IMR-90 (cell line): ENCODE measurements at regions not wholly inside any gene's neighbourhood (a gene's known extent, or its start where the extent isn't known, plus 50 kb on each side); places are given as distances from the start of the nearest gene placed in this dataset.

Source experiments
- ATAC-seq: fragments of 200-7000 bp; cut with Tn5 transposase; 2 replicates; pipeline ENCODE4 v1.9.1; 2020; ENCODE audit warnings: low read depth, mild to moderate bottlenecking, moderate library complexity
- BruUV-seq: library from RNA; stranded (reverse); fragments of 400-500 nt; replicated peaks from 2 replicates; lab custom pipeline; 2021; lab: Mats Ljungman, UMichigan
- CTCF ChIA-PET: fragments of 300-600 bp; formaldehyde crosslinking; extraction: SDS; loops from one replicate; lab custom pipeline; 2021; ENCODE audit warnings: antibody characterized with exemption; lab: Yijun Ruan, JAX
- POLR2A ChIA-PET: fragments of 300-600 bp; sonication (Branson Sonifier 250); formaldehyde crosslinking; loops from one replicate; lab custom pipeline; 2022; ENCODE audit warnings: antibody characterized with exemption; ENCODE audit not compliant: unreplicated experiment; lab: Charles Lee
- DNase-seq: peaks from one replicate; pipeline ENCODE4 v3.0.0; 2013
- H2AFZ ChIP-seq: replicated peaks from 2 replicates; pipeline ENCODE3; 2013; ENCODE audit warnings: low read length, mild to moderate bottlenecking; ENCODE audit not compliant: poor library complexity
- H2AK5ac ChIP-seq: 2 replicates; pipeline ENCODE4 v1.6.1; 2013; ENCODE audit warnings: low read depth, low read length, inconsistent platforms
- H2AK9ac ChIP-seq: replicated peaks from 2 replicates; pipeline ENCODE3; 2013; ENCODE audit warnings: mild to moderate bottlenecking, low read depth, low read length, moderate library complexity; ENCODE audit not compliant: poor library complexity
- H2BK120ac ChIP-seq: 2 replicates; pipeline ENCODE4 v1.6.1; 2013; ENCODE audit warnings: low read depth, low read length, inconsistent platforms
- H2BK15ac ChIP-seq: 3 replicates; pipeline ENCODE4 v1.6.1; 2013; ENCODE audit warnings: low read depth, low read length, inconsistent platforms
- H2BK20ac ChIP-seq: 2 replicates; pipeline ENCODE4 v1.6.1; 2013; ENCODE audit warnings: low read depth, mild to moderate bottlenecking, inconsistent platforms, low read length, moderate library complexity
- H2BK5ac ChIP-seq: 2 replicates; pipeline ENCODE4 v1.6.1; 2013; ENCODE audit warnings: mild to moderate bottlenecking, low read depth, low read length, inconsistent platforms; ENCODE audit not compliant: poor library complexity, severe bottlenecking
- H3K14ac ChIP-seq: replicated peaks from 2 replicates; pipeline ENCODE4 v1.6.1; 2013; ENCODE audit warnings: low read depth, low read length, inconsistent platforms
- H3K18ac ChIP-seq: 2 replicates; pipeline ENCODE4 v1.6.1; 2013; ENCODE audit warnings: low read depth, low read length, control low read depth
- H3K23ac ChIP-seq: 2 replicates; pipeline ENCODE4 v1.6.1; 2013; ENCODE audit warnings: low read depth, low read length, inconsistent platforms
- H3K27ac ChIP-seq: 2 replicates; pipeline ENCODE4 v1.5.1; 2013; ENCODE audit warnings: mild to moderate bottlenecking, control low read depth, low read length; ENCODE audit not compliant: insufficient read depth
- H3K27me3 ChIP-seq: 2 replicates; pipeline ENCODE4 v1.6.1; 2013; ENCODE audit warnings: low read length; ENCODE audit not compliant: control insufficient read depth, insufficient read depth
- H3K36me3 ChIP-seq: 2 replicates; pipeline ENCODE4 v1.6.1; 2013; ENCODE audit warnings: low read length, mixed read lengths; ENCODE audit not compliant: control insufficient read depth, insufficient read depth
- H3K4ac ChIP-seq: 2 replicates; pipeline ENCODE4 v1.6.1; 2013; ENCODE audit warnings: low read depth, low read length, inconsistent platforms
- H3K4me1 ChIP-seq: 2 replicates; pipeline ENCODE4 v1.6.1; 2013; ENCODE audit warnings: low read length, mixed read lengths; ENCODE audit not compliant: control insufficient read depth, insufficient read depth
- H3K4me2 ChIP-seq: 2 replicates; pipeline ENCODE4 v1.6.1; 2013; ENCODE audit warnings: low read depth, mild to moderate bottlenecking, control low read depth, low read length, moderate library complexity
- H3K4me3 ChIP-seq: 2 replicates; pipeline ENCODE4 v1.5.1; 2013; ENCODE audit warnings: low read depth, mild to moderate bottlenecking, control low read depth, low read length, moderate library complexity; ENCODE audit not compliant: insufficient read depth
- H3K56ac ChIP-seq: 2 replicates; pipeline ENCODE4 v1.6.1; 2013; ENCODE audit warnings: low read length, inconsistent platforms; ENCODE audit not compliant: insufficient read depth; ENCODE audit errors: extremely low read depth
- H3K79me1 ChIP-seq, 2 experiments: 2 replicates each; pipeline ENCODE4 v1.6.1; 2013; ENCODE audit warnings: low read length in 2 of 2, inconsistent platforms in 1 of 2, low read depth in 1 of 2
- H3K9ac ChIP-seq: 2 replicates; pipeline ENCODE4 v1.6.1; 2013; ENCODE audit warnings: low read depth, low read length, control low read depth
- H3K9me1 ChIP-seq: 2 replicates; pipeline ENCODE4 v1.6.1; 2013; ENCODE audit warnings: low read length, inconsistent platforms; ENCODE audit not compliant: insufficient read depth
- H3K9me3 ChIP-seq: 2 replicates; pipeline ENCODE4 v1.6.1; 2013; ENCODE audit warnings: low read length; ENCODE audit not compliant: control insufficient read depth, insufficient read depth
- H4K20me1 ChIP-seq: 2 replicates; pipeline ENCODE4 v1.6.1; 2013; ENCODE audit warnings: low read length, inconsistent platforms; ENCODE audit not compliant: insufficient read depth
- H4K5ac ChIP-seq: 2 replicates; pipeline ENCODE4 v1.6.1; 2013; ENCODE audit warnings: mild to moderate bottlenecking, low read depth, low read length, control low read depth
- H4K8ac ChIP-seq, 2 experiments: 2 replicates each; pipeline ENCODE4 v1.6.1; 2013; ENCODE audit warnings: low read depth in 2 of 2, low read length in 2 of 2, control low read depth in 1 of 2, inconsistent platforms in 1 of 2
- H4K91ac ChIP-seq: 2 replicates; pipeline ENCODE4 v1.6.1; 2013; ENCODE audit warnings: low read depth, low read length, inconsistent platforms; ENCODE audit not compliant: insufficient read depth
- BHLHE40 ChIP-seq: fragments of 150-350 bp; IDR thresholded peaks from 2 replicates; pipeline ENCODE4 v1.6.1; 2016; ENCODE audit warnings: mild to moderate bottlenecking, low read depth, low read length
- CEBPB ChIP-seq: IDR thresholded peaks from 2 replicates; pipeline ENCODE4 v1.6.1; 2012; ENCODE audit warnings: low read depth, low read length, improper control_type of control experiment
- CHD1 ChIP-seq: IDR thresholded peaks from 2 replicates; pipeline ENCODE4 v1.6.1; 2012; ENCODE audit warnings: low read depth, low read length, improper control_type of control experiment
- MAZ ChIP-seq: IDR thresholded peaks from 2 replicates; pipeline ENCODE4 v1.6.1; 2012; ENCODE audit warnings: low read depth, mild to moderate bottlenecking, low read length, improper control_type of control experiment, moderate library complexity, borderline replicate concordance
- MXI1 ChIP-seq: IDR thresholded peaks from 2 replicates; pipeline ENCODE4 v1.6.1; 2012; ENCODE audit warnings: low read depth, mild to moderate bottlenecking, low read length, moderate library complexity, borderline replicate concordance
- RFX5 ChIP-seq: IDR thresholded peaks from 2 replicates; pipeline ENCODE4 v1.8.0; 2012; ENCODE audit warnings: low read depth, mild to moderate bottlenecking, low read length, moderate library complexity
- USF2 ChIP-seq: fragments of 150-350 bp; IDR thresholded peaks from 2 replicates; pipeline ENCODE4 v1.6.1; 2017; ENCODE audit warnings: mild to moderate bottlenecking, antibody characterized with exemption, low read length, low read depth
- WGBS, 2 experiments: methylation state at CpG; one replicate each; pipeline versions ENCODE4 v1.1.5 to v1.1.7; 2013; ENCODE audit warnings: missing lambda C conversion rate in 2 of 2; ENCODE audit not compliant: insufficient read length in 1 of 2; ENCODE audit errors: extremely low coverage in 2 of 2; 5-methylcytosine and 5-hydroxymethylcytosine counted together
- dilution Hi-C: fragments of 300-500 bp; cut with HindIII; formaldehyde crosslinking; loops from one replicate; pipeline ENCODE4 v1.14.3; 2018; ENCODE audit warnings: low sequenced_read_pairs; ENCODE audit not compliant: unreplicated experiment
- in situ Hi-C: fragments of 300-500 bp; cut with MboI; formaldehyde crosslinking; loops from 3 replicates; pipeline ENCODE4 v1.14.3; 2019; ENCODE audit warnings: low sequenced_read_pairs, inconsistent platforms, mixed read lengths
- intact Hi-C: fragments of 100-400 bp; cut with micrococcal nuclease; formaldehyde crosslinking; loops from 2 replicates; pipeline ENCODE4 v1.10.0; 2022
- TF ChIP-seq, protein P1 (sequence below): conservative IDR thresholded peaks from 2 replicates; pipeline ENCODE4 v1.5.1; 2012; ENCODE audit warnings: mild to moderate bottlenecking, low read depth, low read length, improper control_type of control experiment

- Histone ChIP-seq H2BK15ac (no peak overlapping the region), H2BK5ac (no peak overlapping the region), H2AK9ac (no peak overlapping the region), H3K23ac (no peak overlapping the region), H2BK20ac (no peak overlapping the region), H2AFZ (no peak overlapping the region), H4K20me1 (no peaks in the 10 kb centered on the region), H3K4me1 (no peaks in the 10 kb centered on the region), H4K8ac (no peak overlapping the region), H3K4me3 (no peak overlapping the region), H3K14ac (no peak overlapping the region), H3K4me2 (no peak overlapping the region), H2AK5ac (no peak overlapping the region), H3K79me1 (no peaks in the 10 kb centered on the region), H3K18ac (no peak overlapping the region), H3K9me3 (0 out of 2 replicates have a peak, but pooled peaks cover 2% of the 10 kb centered on the region), H4K91ac (no peak overlapping the region), H3K9ac (no peak overlapping the region), H3K36me3 (no peaks in the 10 kb centered on the region), H3K9me1 (no peaks in the 10 kb centered on the region), H4K5ac (no peak overlapping the region), H2BK120ac (no peak overlapping the region), H3K56ac (no peak overlapping the region), H3K27me3 (peaks cover 1% of the 10 kb centered on the region; the same call in 1 of the 2 replicates), H3K4ac (no peak overlapping the region), H3K27ac (no peak overlapping the region)
- in situ Hi-C loops = no loop called here
- TF ChIP-seq, protein P1, sequence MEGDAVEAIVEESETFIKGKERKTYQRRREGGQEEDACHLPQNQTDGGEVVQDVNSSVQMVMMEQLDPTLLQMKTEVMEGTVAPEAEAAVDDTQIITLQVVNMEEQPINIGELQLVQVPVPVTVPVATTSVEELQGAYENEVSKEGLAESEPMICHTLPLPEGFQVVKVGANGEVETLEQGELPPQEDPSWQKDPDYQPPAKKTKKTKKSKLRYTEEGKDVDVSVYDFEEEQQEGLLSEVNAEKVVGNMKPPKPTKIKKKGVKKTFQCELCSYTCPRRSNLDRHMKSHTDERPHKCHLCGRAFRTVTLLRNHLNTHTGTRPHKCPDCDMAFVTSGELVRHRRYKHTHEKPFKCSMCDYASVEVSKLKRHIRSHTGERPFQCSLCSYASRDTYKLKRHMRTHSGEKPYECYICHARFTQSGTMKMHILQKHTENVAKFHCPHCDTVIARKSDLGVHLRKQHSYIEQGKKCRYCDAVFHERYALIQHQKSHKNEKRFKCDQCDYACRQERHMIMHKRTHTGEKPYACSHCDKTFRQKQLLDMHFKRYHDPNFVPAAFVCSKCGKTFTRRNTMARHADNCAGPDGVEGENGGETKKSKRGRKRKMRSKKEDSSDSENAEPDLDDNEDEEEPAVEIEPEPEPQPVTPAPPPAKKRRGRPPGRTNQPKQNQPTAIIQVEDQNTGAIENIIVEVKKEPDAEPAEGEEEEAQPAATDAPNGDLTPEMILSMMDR = no peak
- TF ChIP-seq MAZ = no peak
- no peak for TF ChIP-seq USF2
- no peak for TF ChIP-seq BHLHE40
- no peak for TF ChIP-seq RFX5
- TF ChIP-seq CHD1 = no peak
- no peak for TF ChIP-seq MXI1
- no peak for TF ChIP-seq CEBPB
- intact Hi-C loops = no loop called here
- BruUV-seq = no TSS peak
- CTCF ChIA-PET = no interaction called here
- no CpG with 5 or more reads among the region's 4 CpGs for WGBS, 2 experiments
- dilution Hi-C loops = no loop called here
- ATAC-seq = no peak
- POLR2A ChIA-PET = no interaction called here
- no peak for DNase-seq
Observed at GRCh38 chr6:84539122-84539856, 225.1 kb downstream of the TBX18 start.
